ENCODE measurements at regions not wholly inside any gene's neighbourhood (a gene's known extent, or its start where the extent isn't known, plus 50 kb on each side); places are given as distances from the start of the nearest gene placed in this dataset.

- TF ChIP-seq, protein P1, sequence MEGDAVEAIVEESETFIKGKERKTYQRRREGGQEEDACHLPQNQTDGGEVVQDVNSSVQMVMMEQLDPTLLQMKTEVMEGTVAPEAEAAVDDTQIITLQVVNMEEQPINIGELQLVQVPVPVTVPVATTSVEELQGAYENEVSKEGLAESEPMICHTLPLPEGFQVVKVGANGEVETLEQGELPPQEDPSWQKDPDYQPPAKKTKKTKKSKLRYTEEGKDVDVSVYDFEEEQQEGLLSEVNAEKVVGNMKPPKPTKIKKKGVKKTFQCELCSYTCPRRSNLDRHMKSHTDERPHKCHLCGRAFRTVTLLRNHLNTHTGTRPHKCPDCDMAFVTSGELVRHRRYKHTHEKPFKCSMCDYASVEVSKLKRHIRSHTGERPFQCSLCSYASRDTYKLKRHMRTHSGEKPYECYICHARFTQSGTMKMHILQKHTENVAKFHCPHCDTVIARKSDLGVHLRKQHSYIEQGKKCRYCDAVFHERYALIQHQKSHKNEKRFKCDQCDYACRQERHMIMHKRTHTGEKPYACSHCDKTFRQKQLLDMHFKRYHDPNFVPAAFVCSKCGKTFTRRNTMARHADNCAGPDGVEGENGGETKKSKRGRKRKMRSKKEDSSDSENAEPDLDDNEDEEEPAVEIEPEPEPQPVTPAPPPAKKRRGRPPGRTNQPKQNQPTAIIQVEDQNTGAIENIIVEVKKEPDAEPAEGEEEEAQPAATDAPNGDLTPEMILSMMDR (IDR thresholded peaks at IDR 0.05), result no peak
- TF ChIP-seq POLR2A (IDR thresholded peaks at IDR 0.05), result no peak
Observed at GRCh38 chr16:80006241-80007215, 406.0 kb upstream of the MAF start.

All from lower leg skin (tissue), 3 donors.